ENCODE measurements at regions not wholly inside any gene's neighbourhood (a gene's known extent, or its start where the extent isn't known, plus 50 kb on each side); places are given as distances from the start of the nearest gene placed in this dataset.

- TF ChIP-seq EZH2phosphoT487 (IDR thresholded peaks at IDR 0.05; ENCODE audit: low read depth) (no peak), CTCF (IDR thresholded peaks at IDR 0.05; ENCODE audit: low read depth, low read length) (no peak)
These were observed 100.0 kb upstream of the ARHGAP5 start for GRCh38 chr14:31977001-31977556.

All from OCI-LY3 (cell line).